Right ventricle myocardium superior (tissue), 1 donor: ENCODE measurements at regions not wholly inside any gene's neighbourhood (a gene's known extent, or its start where the extent isn't known, plus 50 kb on each side); places are given as distances from the start of the nearest gene placed in this dataset.

Source experiments
- ATAC-seq: fragments of 200-7000 bp; cut with Tn5 transposase; one replicate; pipeline ENCODE4 v1.9.1; 2020; ENCODE audit warnings: mild to moderate bottlenecking; ENCODE audit not compliant: poor library complexity
- DNase-seq: peaks from one replicate; pipeline ENCODE4 v3.0.0-alpha.2; 2020
- intact Hi-C: fragments of 100-400 bp; cut with DNase I; formaldehyde crosslinking; loops from one replicate; pipeline ENCODE4 v1.11.2; 2022
- donor health status: DM: no; HTN: yes; CAD: no; lungs with severe emphysema.

GRCh38 chr17:69860142-69860680, 214.8 kb upstream of the KCNJ16 start:
- intact Hi-C loops: no loop called here
- DNase-seq (no peak), ATAC-seq (no peak)

GRCh38 chr17:69864462-69864861, 210.6 kb upstream of the KCNJ16 start:
- intact Hi-C loops: no loop called here
- no peak for ATAC-seq

GRCh38 chr17:69869667-69870066, 205.4 kb upstream of the KCNJ16 start:
- intact Hi-C loops: no loop called here
- DNase-seq: no peak
- no peak for ATAC-seq

More at GRCh38 chr17:69864462-69864861, 210.6 kb upstream of the KCNJ16 start:
- DNase-seq: no peak

GRCh38 chr17:69870091-69870530, 204.9 kb upstream of the KCNJ16 start:
- intact Hi-C loops: no loop called here
- ATAC-seq (no peak), DNase-seq (no peak)

- intact Hi-C loops: no loop called here
- no peak for ATAC-seq
- no peak for DNase-seq
Observed at GRCh38 chr17:69870751-69871199, 204.2 kb upstream of the KCNJ16 start.

GRCh38 chr17:69871318-69871717, 203.7 kb upstream of the KCNJ16 start:
- intact Hi-C loops: no loop called here
- DNase-seq (no peak), ATAC-seq (no peak)

- intact Hi-C loops: no loop called here
- DNase-seq (no peak), ATAC-seq (no peak)
Observed at GRCh38 chr17:69872675-69873262, 202.3 kb upstream of the KCNJ16 start.

GRCh38 chr17:69874175-69874670, 200.8 kb upstream of the KCNJ16 start:
- DNase-seq (no peak), ATAC-seq (no peak)
- intact Hi-C loops: no loop called here

GRCh38 chr17:69876757-69877156, 198.3 kb upstream of the KCNJ16 start:
- DNase-seq: no peak
- ATAC-seq: no peak
- intact Hi-C loops: no loop called here

GRCh38 chr17:69878661-69879060, 196.4 kb upstream of the KCNJ16 start:
- intact Hi-C loops: no loop called here
- DNase-seq: no peak
- ATAC-seq: no peak

GRCh38 chr17:69879576-69879975, 195.4 kb upstream of the KCNJ16 start:
- ATAC-seq (no peak), DNase-seq (no peak)
- intact Hi-C loops: no loop called here

GRCh38 chr17:69880591-69881112, 194.4 kb upstream of the KCNJ16 start:
- DNase-seq (no peak), ATAC-seq (no peak)
- intact Hi-C loops: no loop called here

- no peak for ATAC-seq
- intact Hi-C loops: no loop called here
- DNase-seq: no peak
Observed at GRCh38 chr17:69882281-69882680, 192.7 kb upstream of the KCNJ16 start.

GRCh38 chr17:69883120-69883519, 191.9 kb upstream of the KCNJ16 start:
- no peak for ATAC-seq
- intact Hi-C loops: no loop called here
- DNase-seq: no peak

GRCh38 chr17:69884356-69884755, 190.7 kb upstream of the KCNJ16 start:
- ATAC-seq (no peak), DNase-seq (no peak)
- intact Hi-C loops: no loop called here

- no peak for ATAC-seq
- DNase-seq: no peak
- intact Hi-C loops: no loop called here
Observed at GRCh38 chr17:69884846-69885245, 190.2 kb upstream of the KCNJ16 start.

GRCh38 chr17:69898601-69899000, 176.4 kb upstream of the KCNJ16 start:
- ATAC-seq (no peak), DNase-seq (no peak)
- intact Hi-C loops: no loop called here

- intact Hi-C loops: no loop called here
Observed at GRCh38 chr17:69900101-69900500, 174.9 kb upstream of the KCNJ16 start.

GRCh38 chr17:69900829-69901228, 174.2 kb upstream of the KCNJ16 start:
- peak; percentile 97 for ATAC-seq
- no peak for DNase-seq
- intact Hi-C loops: no loop called here

More at GRCh38 chr17:69900101-69900500, 174.9 kb upstream of the KCNJ16 start:
- no peak for ATAC-seq
- no peak for DNase-seq

GRCh38 chr17:69906306-69906705, 168.7 kb upstream of the KCNJ16 start:
- DNase-seq: no peak
- ATAC-seq: no peak
- intact Hi-C loops: no loop called here
